ENCODE measurements at regions not wholly inside any gene's neighbourhood (a gene's known extent, or its start where the extent isn't known, plus 50 kb on each side); places are given as distances from the start of the nearest gene placed in this dataset.

GRCh38 chr21:17159697-17160096 is 353.1 kb upstream of the CXADR start:
- peaks cover 10% of the 10 kb centered on the region for H3K4me1 ChIP-seq (ENCODE audit: low read length)
- H4K20me1 ChIP-seq (ENCODE audit: insufficient read depth, low read length), result no peaks in the 10 kb centered on the region
- no peak overlapping the region for H3K9ac ChIP-seq (ENCODE audit: low read length)
- H3K4me2 ChIP-seq (ENCODE audit: low read length), result peak overlapping the region; percentile 47
- H3K27me3 ChIP-seq (ENCODE audit: low read depth, low read length), result no peaks in the 10 kb centered on the region
- no peak overlapping the region for H3K4me3 ChIP-seq (ENCODE audit: low read length)
- no peak for TF ChIP-seq CTCF (IDR thresholded peaks at IDR 0.05; ENCODE audit: low read depth, low read length)
- no peak for TF ChIP-seq EZH2phosphoT487 (IDR thresholded peaks at IDR 0.05; ENCODE audit: low read depth)
- no peaks in the 10 kb centered on the region for H3K36me3 ChIP-seq (replicated peaks; ENCODE audit: low read depth, low read length)
- H3K79me2 ChIP-seq (ENCODE audit: low read length), result no peaks in the 10 kb centered on the region
- no peak overlapping the region for H3K27ac ChIP-seq (ENCODE audit: low read length)
- no peak overlapping the region for H2AFZ ChIP-seq (ENCODE audit: low read depth, low read length)
- H3K9me3 ChIP-seq (ENCODE audit: insufficient read depth, low read length), result no peaks in the 10 kb centered on the region

GRCh38 chr21:17185674-17186073 is 327.2 kb upstream of the CXADR start:
- Histone ChIP-seq H2AFZ (ENCODE audit: low read depth, low read length) (no peak overlapping the region), H3K36me3 (replicated peaks; ENCODE audit: low read depth, low read length) (no peaks in the 10 kb centered on the region), H4K20me1 (ENCODE audit: insufficient read depth, low read length) (no peaks in the 10 kb centered on the region), H3K4me1 (ENCODE audit: low read length) (no peaks in the 10 kb centered on the region), H3K4me2 (ENCODE audit: low read length) (no peak overlapping the region), H3K9ac (ENCODE audit: low read length) (no peak overlapping the region), H3K27me3 (ENCODE audit: low read depth, low read length) (no peaks in the 10 kb centered on the region), H3K27ac (ENCODE audit: low read length) (no peak overlapping the region), H3K9me3 (ENCODE audit: insufficient read depth, low read length) (no peaks in the 10 kb centered on the region), H3K79me2 (ENCODE audit: low read length) (no peaks in the 10 kb centered on the region), H3K4me3 (ENCODE audit: low read length) (no peak overlapping the region)
- no peak for TF ChIP-seq CTCF (IDR thresholded peaks at IDR 0.05; ENCODE audit: low read depth, low read length)
- TF ChIP-seq EZH2phosphoT487 (IDR thresholded peaks at IDR 0.05; ENCODE audit: low read depth), result no peak

GRCh38 chr21:17189963-17190362 is 322.9 kb upstream of the CXADR start:
- TF ChIP-seq CTCF (IDR thresholded peaks at IDR 0.05; ENCODE audit: low read depth, low read length) (no peak), EZH2phosphoT487 (IDR thresholded peaks at IDR 0.05; ENCODE audit: low read depth) (no peak)
- Histone ChIP-seq H3K4me1 (ENCODE audit: low read length) (no peaks in the 10 kb centered on the region), H3K9ac (ENCODE audit: low read length) (no peak overlapping the region)

GRCh38 chr21:17191346-17191993 is 321.4 kb upstream of the CXADR start:
- no peak overlapping the region for H3K4me3 ChIP-seq (ENCODE audit: low read length)
- no peaks in the 10 kb centered on the region for H3K27me3 ChIP-seq (ENCODE audit: low read depth, low read length)
- no peak overlapping the region for H3K27ac ChIP-seq (ENCODE audit: low read length)
- no peaks in the 10 kb centered on the region for H3K9me3 ChIP-seq (ENCODE audit: insufficient read depth, low read length)
- no peak overlapping the region for H3K4me2 ChIP-seq (ENCODE audit: low read length)
- H3K4me1 ChIP-seq (ENCODE audit: low read length), result no peaks in the 10 kb centered on the region
- H3K36me3 ChIP-seq (replicated peaks; ENCODE audit: low read depth, low read length), result no peaks in the 10 kb centered on the region
- no peaks in the 10 kb centered on the region for H3K79me2 ChIP-seq (ENCODE audit: low read length)
- no peaks in the 10 kb centered on the region for H4K20me1 ChIP-seq (ENCODE audit: insufficient read depth, low read length)
- no peak overlapping the region for H2AFZ ChIP-seq (ENCODE audit: low read depth, low read length)
- H3K9ac ChIP-seq (ENCODE audit: low read length), result no peak overlapping the region
- TF ChIP-seq CTCF (IDR thresholded peaks at IDR 0.05; ENCODE audit: low read depth, low read length) (no peak), EZH2phosphoT487 (IDR thresholded peaks at IDR 0.05; ENCODE audit: low read depth) (no peak)

More at GRCh38 chr21:17189963-17190362, 322.9 kb upstream of the CXADR start:
- Histone ChIP-seq H3K27me3 (ENCODE audit: low read depth, low read length) (no peaks in the 10 kb centered on the region), H3K9me3 (ENCODE audit: insufficient read depth, low read length) (no peaks in the 10 kb centered on the region), H2AFZ (ENCODE audit: low read depth, low read length) (no peak overlapping the region), H3K4me3 (ENCODE audit: low read length) (no peak overlapping the region), H3K36me3 (replicated peaks; ENCODE audit: low read depth, low read length) (no peaks in the 10 kb centered on the region), H3K79me2 (ENCODE audit: low read length) (no peaks in the 10 kb centered on the region), H3K27ac (ENCODE audit: low read length) (no peak overlapping the region), H3K4me2 (ENCODE audit: low read length) (no peak overlapping the region), H4K20me1 (ENCODE audit: insufficient read depth, low read length) (no peaks in the 10 kb centered on the region)
